GM18867 (cell line): ENCODE measurements at regions not wholly inside any gene's neighbourhood (a gene's known extent, or its start where the extent isn't known, plus 50 kb on each side); places are given as distances from the start of the nearest gene placed in this dataset.
"Not testable (repeated sequence)": the region's sequence is repeated elsewhere in the genome, so short reads cannot be mapped to it uniquely, and the experiment has no call there.

Experiments used
- ATAC-seq: cut with Tn5 transposase; IDR thresholded peaks from one replicate; pipeline ENCODE4 v1.9.1; 2021; ENCODE audit warnings: mild to moderate bottlenecking, moderate library complexity; ENCODE audit not compliant: unreplicated experiment

DNA sequence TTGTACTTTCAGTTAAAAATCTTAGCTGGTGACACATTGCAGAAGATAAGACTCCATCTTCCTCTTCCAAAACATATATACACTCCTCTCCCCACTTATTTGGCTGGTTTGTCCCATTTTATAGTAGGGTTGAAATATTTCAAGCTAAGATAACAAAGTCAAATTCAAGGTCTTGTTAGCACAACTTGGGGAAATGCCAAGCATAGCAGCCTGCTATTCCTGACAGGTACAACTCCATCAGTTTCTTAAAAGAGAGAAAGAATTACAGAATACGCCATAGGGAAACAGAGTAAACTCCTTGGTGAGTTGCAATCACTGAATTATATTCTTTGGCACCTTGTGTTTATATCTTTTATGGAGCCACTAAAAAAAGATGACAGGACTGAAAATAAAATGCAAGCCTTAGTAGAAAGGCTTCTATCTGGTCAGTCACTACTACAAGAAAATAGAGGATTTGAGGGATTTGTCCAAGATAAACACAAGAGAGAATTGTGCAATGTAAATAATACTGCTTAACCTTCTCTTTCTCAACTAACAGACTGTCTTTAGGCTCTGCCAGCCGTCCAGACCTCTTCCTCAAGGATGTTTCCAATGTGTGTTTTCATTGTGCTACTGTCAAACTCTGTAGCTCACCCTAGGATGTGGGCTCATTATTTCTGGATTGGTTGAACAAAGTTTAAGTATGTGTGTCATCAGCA is 170.3 kb downstream of the VEGFC start:
- no peak for ATAC-seq

DNA sequence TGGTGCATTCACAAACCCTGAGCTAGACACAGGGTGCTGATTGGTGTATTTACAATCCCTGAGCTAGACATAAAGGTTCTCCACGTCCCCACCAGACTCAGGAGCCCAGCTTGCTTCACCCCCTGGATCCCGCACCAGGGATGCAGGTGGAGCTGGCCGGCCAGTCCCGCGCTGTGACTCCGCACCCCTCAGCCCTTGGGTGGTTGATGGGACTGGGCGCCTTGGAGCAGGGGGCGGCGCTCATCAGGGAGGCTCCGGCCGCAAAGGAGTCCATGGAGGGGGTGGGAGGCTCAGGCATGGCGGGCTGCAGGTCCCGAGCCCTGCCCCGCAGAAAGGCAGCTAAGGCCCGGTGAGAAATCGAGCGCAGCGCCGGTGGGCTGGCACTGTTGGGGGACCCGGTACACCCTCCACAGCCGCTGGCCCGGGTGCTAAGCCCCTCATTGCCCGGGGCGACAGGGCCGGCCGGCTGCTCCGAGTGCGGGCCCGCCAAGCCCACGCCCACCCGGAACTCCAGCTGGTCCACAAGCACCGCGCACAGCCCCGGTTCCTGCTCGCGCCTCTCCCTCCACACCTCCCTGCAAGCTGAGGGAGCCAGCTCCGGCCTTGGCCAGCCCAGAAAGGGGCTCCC is 167.6 kb downstream of the VEGFC start:
- ATAC-seq = not testable (repeated sequence)

DNA sequence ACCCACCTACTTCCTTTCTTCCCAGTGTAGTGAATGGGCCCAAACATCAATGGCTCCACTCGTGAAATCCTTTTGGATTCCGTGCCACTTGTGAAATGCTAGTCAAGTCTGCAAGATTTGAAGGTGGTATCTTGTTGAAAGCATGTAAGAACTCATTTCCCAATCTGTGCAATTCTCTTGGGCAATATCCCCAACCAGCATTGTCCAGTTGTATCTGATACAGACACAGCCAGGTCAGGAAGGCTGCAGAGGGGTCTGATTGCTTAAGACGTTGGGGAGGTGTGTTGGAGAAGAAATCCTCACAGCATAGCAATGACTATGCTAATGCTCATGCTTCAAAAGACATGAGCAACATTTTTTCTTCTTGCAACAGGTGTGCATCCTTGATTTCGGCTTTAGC is 164.8 kb downstream of the VEGFC start:
- no peak for ATAC-seq

DNA sequence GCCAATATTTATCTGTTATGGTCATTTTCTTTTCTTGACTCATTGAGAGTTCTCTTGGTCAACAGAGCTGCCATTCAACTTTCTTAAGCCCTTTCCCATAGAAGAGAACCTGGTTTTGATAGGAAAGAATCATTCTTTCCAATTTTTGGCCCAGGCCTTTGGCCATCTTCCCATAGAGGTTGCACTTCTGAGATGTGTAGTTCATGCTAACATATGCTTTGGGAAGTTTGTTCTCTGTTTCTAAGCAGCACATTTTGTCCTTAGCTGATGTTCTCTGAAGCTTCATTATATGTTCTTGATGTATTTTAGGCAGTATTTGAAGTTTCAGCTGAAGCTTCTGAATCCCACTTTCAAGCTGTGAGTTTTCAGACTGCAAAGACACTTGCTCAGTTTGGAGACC is 161.1 kb downstream of the VEGFC start:
- no peak for ATAC-seq
